HCT116 (cell line): ENCODE measurements at regions not wholly inside any gene's neighbourhood (a gene's known extent, or its start where the extent isn't known, plus 50 kb on each side); places are given as distances from the start of the nearest gene placed in this dataset.
A peak's percentile ranks its signal among the peaks of the same experiment; 100 is the strongest.

ENCODE experiments used
- ATAC-seq: fragments of 200-7000 bp; cut with Tn5 transposase; 2 replicates; pipeline ENCODE4 v1.9.1; 2020; ENCODE audit warnings: mild to moderate bottlenecking, moderate library complexity
- BruUV-seq: library from RNA; stranded (reverse); fragments of 400-500 nt; replicated peaks from 2 replicates; lab custom pipeline; 2021; lab: Mats Ljungman, UMichigan
- CTCF ChIA-PET: fragments of 300-600 bp; sonication (Branson Sonifier 250); formaldehyde crosslinking; loops from one replicate; lab custom pipeline; 2021; ENCODE audit warnings: antibody characterized with exemption; lab: Charles Lee
- POLR2A ChIA-PET: fragments of 300-600, 350-600 bp; sonication (Branson Sonifier 250); formaldehyde crosslinking; loops from one replicate; lab custom pipeline; 2021; ENCODE audit warnings: antibody characterized with exemption; lab: Charles Lee
- RAD21 ChIA-PET, 2 experiments: fragments of 300-600 bp; sonication (Branson Sonifier 250); formaldehyde crosslinking; loops; one replicate each; lab custom pipeline; 2023; ENCODE audit warnings: low total read pairs in 2 of 2; ENCODE audit not compliant: uncharacterized antibody in 2 of 2, unreplicated experiment in 2 of 2, low non-redundant PET in 1 of 2; lab: Charles Lee
- DNase-seq: peaks from one replicate; pipeline ENCODE4 v3.0.0-alpha.2; 2010; ENCODE audit warnings: low read depth, low spot score
- H2AFZ ChIP-seq: fragments of 200-600 bp; shearing (Covaris generic), sonication (generic); 2 replicates; pipeline ENCODE4 v1.6.1; 2017; ENCODE audit warnings: low read depth, mixed run types, mixed read lengths, antibody characterized with exemption, low read length; ENCODE audit not compliant: poor library complexity, severe bottlenecking
- H3K27ac ChIP-seq: 2 replicates; pipeline ENCODE4 v1.5.1; 2012; ENCODE audit warnings: low read depth, low read length
- H3K27me3 ChIP-seq: fragments of 200-600 bp; sonication (generic); 2 replicates; pipeline ENCODE4 v1.6.1; 2016; ENCODE audit warnings: mixed run types, low read length, mixed read lengths; ENCODE audit not compliant: insufficient read depth
- H3K36me3 ChIP-seq, 2 experiments: fragments of 200-500 bp in 1 of 2; fragments of 200-600 bp in 1 of 2; sonication (Bioruptor generic) in 1 of 2; sonication (generic) in 1 of 2; 2 replicates each; pipeline versions ENCODE4 v1.5.1 to v1.6.1; 2014 to 2016; ENCODE audit warnings: low read length in 2 of 2, inconsistent platforms in 1 of 2, mixed read lengths in 1 of 2, mixed run types in 1 of 2; ENCODE audit not compliant: insufficient read depth in 2 of 2, control insufficient read depth in 1 of 2
- H3K4me1 ChIP-seq, 2 experiments: fragments of 200-600 bp in 1 of 2; sonication (generic) in 1 of 2; 2 replicates each; pipeline versions ENCODE4 v1.5.1 to v1.6.1; 2012 to 2017; ENCODE audit warnings: low read length in 2 of 2, inconsistent platforms in 1 of 2, mild to moderate bottlenecking in 1 of 2, mixed read lengths in 1 of 2, mixed run types in 1 of 2, moderate library complexity in 1 of 2; ENCODE audit not compliant: insufficient read depth in 2 of 2, control insufficient read depth in 1 of 2
- H3K4me2 ChIP-seq: fragments of 200-600 bp; sonication (generic); 2 replicates; pipeline ENCODE4 v1.6.1; 2017; ENCODE audit warnings: mixed run types, low read length, mixed read lengths
- H3K4me3 ChIP-seq, 2 experiments: fragments of 200-600 bp in 1 of 2; sonication (generic) in 1 of 2; replicated peaks in 1 of 2; 2 replicates each; pipeline ENCODE4 v1.5.1; 2011 to 2016; ENCODE audit warnings: low read length in 2 of 2, control low read depth in 1 of 2, low read depth in 1 of 2, mild to moderate bottlenecking in 1 of 2, mixed read lengths in 1 of 2, mixed run types in 1 of 2
- H3K79me2 ChIP-seq: fragments of 200-600 bp; sonication (generic); 2 replicates; pipeline ENCODE4 v1.6.1; 2017; ENCODE audit warnings: mild to moderate bottlenecking, mixed run types, low read length, moderate library complexity, mixed read lengths; ENCODE audit not compliant: insufficient read depth
- H3K9ac ChIP-seq: fragments of 200-600 bp; sonication (generic); 2 replicates; pipeline ENCODE4 v1.6.1; 2016; ENCODE audit warnings: low read length, mixed read lengths
- H3K9me2 ChIP-seq: fragments of 200-600 bp; sonication (generic), shearing (Covaris generic); 2 replicates; pipeline ENCODE4 v1.6.1; 2017; ENCODE audit warnings: mixed run types, mild to moderate bottlenecking, moderate library complexity; ENCODE audit not compliant: insufficient read depth
- H3K9me3 ChIP-seq, 2 experiments: fragments of 200-500 bp in 1 of 2; fragments of 200-600 bp in 1 of 2; sonication (Bioruptor generic) in 1 of 2; sonication (generic) in 1 of 2; 2 replicates each; pipeline ENCODE4 v1.6.1; 2014 to 2017; ENCODE audit warnings: low read length in 2 of 2, mixed read lengths in 2 of 2, inconsistent platforms in 1 of 2, low read depth in 1 of 2, mild to moderate bottlenecking in 1 of 2, mixed run types in 1 of 2, moderate library complexity in 1 of 2; ENCODE audit not compliant: control insufficient read depth in 1 of 2, insufficient read depth in 1 of 2
- H4K20me1 ChIP-seq: fragments of 200-600 bp; sonication (generic), shearing (Covaris generic); 2 replicates; pipeline ENCODE4 v1.6.1; 2017; ENCODE audit warnings: mixed run types, mild to moderate bottlenecking, moderate library complexity; ENCODE audit not compliant: insufficient read depth
- ATF3 ChIP-seq: IDR thresholded peaks from 2 replicates; pipeline ENCODE4 v1.6.1; 2012
- CBX3 ChIP-seq: IDR thresholded peaks from 2 replicates; pipeline ENCODE4 v1.6.1; 2012; ENCODE audit warnings: low read depth
- CEBPB ChIP-seq: IDR thresholded peaks from 2 replicates; pipeline ENCODE4 v1.6.1; 2012; ENCODE audit warnings: low read depth
- ELF1 ChIP-seq: IDR thresholded peaks from 2 replicates; pipeline ENCODE4 v1.6.1; 2012; ENCODE audit warnings: low read depth, borderline replicate concordance
- EZH2phosphoT487 ChIP-seq: fragments of 200-600 bp; IDR thresholded peaks from 2 replicates; pipeline ENCODE4 v1.6.1; 2018; ENCODE audit warnings: antibody characterized with exemption, borderline replicate concordance
- FOSL1 ChIP-seq: IDR thresholded peaks from 2 replicates; pipeline ENCODE4 v1.6.1; 2012; ENCODE audit warnings: low read depth
- MAX ChIP-seq: IDR thresholded peaks from 2 replicates; pipeline ENCODE4 v1.6.1; 2012
- POLR2A ChIP-seq: IDR thresholded peaks from 2 replicates; pipeline ENCODE4 v1.7.0; 2011; ENCODE audit warnings: borderline replicate concordance; ENCODE audit not compliant: insufficient read depth, insufficient read length; ENCODE audit errors: extremely low read depth
- POLR2AphosphoS5 ChIP-seq: IDR thresholded peaks from 2 replicates; pipeline ENCODE4 v1.6.1; 2011; ENCODE audit warnings: mild to moderate bottlenecking, low read depth, low read length, moderate library complexity
- SIN3A ChIP-seq: IDR thresholded peaks from 2 replicates; pipeline ENCODE4 v1.6.1; 2012; ENCODE audit warnings: low read depth
- SP1 ChIP-seq: IDR thresholded peaks from 2 replicates; pipeline ENCODE4 v1.6.1; 2012; ENCODE audit warnings: low read depth
- SRF ChIP-seq: IDR thresholded peaks from 2 replicates; pipeline ENCODE4 v1.6.1; 2012; ENCODE audit warnings: low read depth
- TCF7L2 ChIP-seq: IDR thresholded peaks from 2 replicates; pipeline ENCODE4 v1.7.0; 2011; ENCODE audit warnings: borderline replicate concordance, inconsistent platforms; ENCODE audit not compliant: insufficient read depth, insufficient read length; ENCODE audit errors: extremely low read depth
- ZFX ChIP-seq: fragments of 450-650 bp; IDR thresholded peaks from 2 replicates; pipeline ENCODE4 v1.6.1; 2017
- ZNF274 ChIP-seq: fragments of 200-500 bp; sonication (Bioruptor generic); IDR thresholded peaks from 2 replicates; pipeline ENCODE4 v1.6.1; 2014; ENCODE audit warnings: mild to moderate bottlenecking, low read depth, low read length, inconsistent platforms
- intact Hi-C: fragments of 100-400 bp; cut with micrococcal nuclease; formaldehyde crosslinking; loops from 2 replicates; pipeline ENCODE4 v1.10.0; 2022

GRCh38 chr6:144931172-144932035 is 646.3 kb downstream of the UTRN start (continued):
- no peak for TF ChIP-seq ATF3
- TF ChIP-seq ELF1 = no peak
- no peak for TF ChIP-seq ZFX
- TF ChIP-seq SRF = peak; percentile 46; the same call in 1 of the 2 replicates
- no peak for TF ChIP-seq CEBPB

GRCh38 chr6:144932621-144933020 is 647.5 kb downstream of the UTRN start:
- intact Hi-C loops = loop anchor here (5.0 kb wide), 1 partner anchor 95 kb away; no protein-coding TSS in a partner anchor
- Histone ChIP-seq H3K27me3 (no peaks in the 10 kb centered on the region), H2AFZ (no peak overlapping the region), H3K4me1 (peaks cover 0 to 39% of the 10 kb centered on the region in 2 experiments; a peak in 2 of 4 replicates), H3K79me2 (no peaks in the 10 kb centered on the region), H3K9me3 (no peaks in the 10 kb centered on the region), H3K4me3 (no peak overlapping the region), H3K9me2 (no peaks in the 10 kb centered on the region), H3K27ac (no peak overlapping the region), H3K36me3 (peaks cover 0 to 22% of the 10 kb centered on the region in 2 experiments; a peak in 1 of 4 replicates)
- no peak for DNase-seq
- RAD21 ChIA-PET = no interaction called here
- POLR2A ChIA-PET = no interaction called here
- ATAC-seq = no peak
- BruUV-seq = no TSS peak
- TF ChIP-seq ZFX (no peak), SRF (no peak), POLR2AphosphoS5 (no peak), SIN3A (no peak), ZNF274 (no peak), CEBPB (no peak), CBX3 (no peak), ATF3 (no peak), SP1 (no peak), EZH2phosphoT487 (no peak), TCF7L2 (no peak), MAX (no peak), POLR2A (no peak), FOSL1 (no peak)
- TF ChIP-seq, all 23 proteins: peak for 0
- no peak overlapping the region for H3K9ac ChIP-seq
- no peaks in the 10 kb centered on the region for H4K20me1 ChIP-seq
- no peak overlapping the region for H3K4me2 ChIP-seq
- CTCF ChIA-PET = interaction anchor here (0.7 to 1.3 kb wide), 2 partner anchors 92 to 285 kb away, joined by 3 read pairs; no protein-coding TSS in a partner anchor
